ENCODE measurements at regions not wholly inside any gene's neighbourhood (a gene's known extent, or its start where the extent isn't known, plus 50 kb on each side); places are given as distances from the start of the nearest gene placed in this dataset.
A peak's percentile ranks its signal among the peaks of the same experiment; 100 is the strongest.
"Not testable (repeated sequence)": the region's sequence is repeated elsewhere in the genome, so short reads cannot be mapped to it uniquely, and the experiment has no call there.

- DNase-seq (ENCODE audit: low spot score): no peak
Observed at GRCh38 chr2:43149482-43150107, 76.8 kb downstream of the ZFP36L2 start.

GRCh38 chr2:43146083-43146482 lies 80.3 kb downstream of the ZFP36L2 start:
- DNase-seq (ENCODE audit: low spot score): no peak

GRCh38 chr2:43144263-43144662 lies 82.1 kb downstream of the ZFP36L2 start:
- DNase-seq (ENCODE audit: low spot score): no peak

GRCh38 chr2:43143756-43144155 lies 82.7 kb downstream of the ZFP36L2 start:
- DNase-seq (ENCODE audit: low spot score): no peak

- DNase-seq (ENCODE audit: low spot score): peak; percentile 68
Observed at GRCh38 chr2:43142921-43143438, 83.4 kb downstream of the ZFP36L2 start.

GRCh38 chr2:43141636-43142151 lies 84.7 kb downstream of the ZFP36L2 start:
- not testable (repeated sequence) for DNase-seq (ENCODE audit: low spot score)

- DNase-seq (ENCODE audit: low spot score): no peak
Observed at GRCh38 chr2:43139996-43140621, 86.3 kb downstream of the ZFP36L2 start.

GRCh38 chr2:43139501-43139900 lies 86.9 kb downstream of the ZFP36L2 start:
- no peak for DNase-seq (ENCODE audit: low spot score)

GRCh38 chr2:43138441-43138840 lies 88.0 kb downstream of the ZFP36L2 start:
- no peak for DNase-seq (ENCODE audit: low spot score)

GRCh38 chr2:43136876-43137275 lies 89.5 kb downstream of the ZFP36L2 start:
- DNase-seq (ENCODE audit: low spot score): no peak

- DNase-seq (ENCODE audit: low spot score): no peak
Observed at GRCh38 chr2:43136011-43136799, 90.2 kb downstream of the ZFP36L2 start.

GRCh38 chr2:43135583-43135982 lies 90.8 kb downstream of the ZFP36L2 start:
- no peak for DNase-seq (ENCODE audit: low spot score)

GRCh38 chr2:43134571-43134889 lies 91.9 kb downstream of the ZFP36L2 start:
- no peak for DNase-seq (ENCODE audit: low spot score)

- DNase-seq (ENCODE audit: low spot score): no peak
Observed at GRCh38 chr2:43133708-43134570, 92.5 kb downstream of the ZFP36L2 start.

GRCh38 chr2:43133336-43133707 lies 93.1 kb downstream of the ZFP36L2 start:
- no peak for DNase-seq (ENCODE audit: low spot score)

- no peak for DNase-seq (ENCODE audit: low spot score)
Observed at GRCh38 chr2:43132683-43133301, 93.6 kb downstream of the ZFP36L2 start.

- no peak for DNase-seq (ENCODE audit: low spot score)
Observed at GRCh38 chr2:43131890-43132682, 94.3 kb downstream of the ZFP36L2 start.

GRCh38 chr2:43131051-43131889 lies 95.1 kb downstream of the ZFP36L2 start:
- peak; percentile 78 for DNase-seq (ENCODE audit: low spot score)

- DNase-seq (ENCODE audit: low spot score): no peak
Observed at GRCh38 chr2:43130548-43130875, 95.9 kb downstream of the ZFP36L2 start.

All from hematopoietic multipotent progenitor cell treated with erythropoietin and hydrocortisone succinate and interleukin-3 and kit ligand, for 15 days (in vitro differentiated cells).